ENCODE measurements at regions not wholly inside any gene's neighbourhood (a gene's known extent, or its start where the extent isn't known, plus 50 kb on each side); places are given as distances from the start of the nearest gene placed in this dataset.
"Not testable (repeated sequence)": the region's sequence is repeated elsewhere in the genome, so short reads cannot be mapped to it uniquely, and the experiment has no call there.

DNA sequence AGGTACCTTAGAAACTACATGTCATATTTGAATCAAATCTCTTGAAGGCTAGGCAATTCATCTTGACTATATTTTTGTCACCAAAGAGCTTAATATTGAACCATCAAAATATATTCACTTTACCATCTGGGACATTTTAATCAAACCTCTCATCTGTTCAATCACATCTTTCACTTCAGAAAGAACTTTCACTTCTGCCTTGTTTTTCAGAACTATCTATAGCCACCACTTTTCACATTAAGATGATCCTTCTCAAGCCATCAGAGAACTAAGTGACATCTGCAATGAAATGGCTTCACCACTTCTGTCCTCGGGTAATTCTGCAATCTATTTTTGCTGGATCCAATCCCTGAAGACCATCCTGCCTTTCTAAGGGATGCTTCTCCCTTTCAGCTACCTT is 57.8 kb downstream of the OR2B2 start:
- no peak overlapping the region for H3K4me3 ChIP-seq
- H3K27ac ChIP-seq: no peak overlapping the region

DNA sequence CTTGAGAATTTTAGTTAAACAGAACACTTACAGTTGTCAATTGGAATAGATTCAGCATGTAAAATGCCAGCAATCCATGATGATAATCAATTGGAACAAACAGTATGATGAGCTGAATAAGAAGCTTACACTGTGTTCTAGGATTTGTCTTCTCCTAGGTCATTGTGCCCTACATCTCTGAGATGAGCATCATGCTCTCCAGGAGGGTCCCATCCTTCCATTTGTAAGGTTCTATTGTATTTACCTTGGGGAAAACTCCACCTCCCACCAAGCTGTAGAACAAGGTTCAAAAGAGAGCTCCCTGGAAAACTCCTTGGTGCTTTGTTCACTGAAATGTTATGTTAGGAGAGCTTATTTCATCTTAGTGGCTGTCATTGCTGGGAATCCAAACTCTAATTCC is 60.8 kb downstream of the OR2B2 start:
- H3K27ac ChIP-seq: no peak overlapping the region

DNA sequence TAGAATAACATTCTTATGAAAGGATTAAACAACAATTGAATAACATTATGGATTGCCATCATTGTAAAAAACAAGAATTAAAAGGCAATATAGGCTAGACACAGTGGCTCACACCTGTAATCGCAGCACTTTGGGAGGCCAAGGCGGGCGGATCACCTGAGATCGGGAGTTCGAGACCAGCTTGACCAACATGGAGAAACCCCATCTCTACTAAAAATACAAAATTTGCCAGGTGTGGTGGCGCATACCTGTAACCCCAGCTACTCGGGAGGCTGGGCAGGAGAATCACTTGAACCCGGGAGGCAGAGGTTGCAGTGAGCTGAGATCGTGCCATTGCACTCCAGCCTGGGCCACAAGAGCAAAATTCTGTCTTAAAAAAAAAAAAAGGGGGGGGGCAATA is 63.2 kb downstream of the OR2B2 start:
- not testable (repeated sequence) for H3K4me3 ChIP-seq, H3K27ac ChIP-seq

More for the DNA sequence above, 60.8 kb downstream of the OR2B2 start:
- no peak overlapping the region for H3K4me3 ChIP-seq

DNA sequence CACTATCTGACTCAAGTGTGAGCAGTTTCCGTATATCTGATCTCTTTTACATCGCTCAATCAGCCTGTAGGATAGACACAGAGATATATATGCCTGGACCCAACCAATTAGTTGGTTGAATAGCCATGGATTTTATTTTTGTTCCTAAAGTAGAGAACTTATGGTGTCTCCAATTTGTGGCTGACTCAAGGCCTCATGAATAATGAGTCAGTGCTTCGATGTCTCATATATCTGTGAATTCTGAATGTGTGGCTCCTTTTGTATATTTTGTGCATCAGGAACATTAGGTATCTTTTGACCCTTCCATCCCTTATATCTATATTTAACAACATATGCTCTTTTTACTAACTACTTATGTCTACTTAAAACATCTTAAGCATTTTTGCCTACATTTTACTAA is 64.5 kb downstream of the OR2B2 start:
- Histone ChIP-seq H3K4me3 (no peak overlapping the region), H3K27ac (no peak overlapping the region)

DNA sequence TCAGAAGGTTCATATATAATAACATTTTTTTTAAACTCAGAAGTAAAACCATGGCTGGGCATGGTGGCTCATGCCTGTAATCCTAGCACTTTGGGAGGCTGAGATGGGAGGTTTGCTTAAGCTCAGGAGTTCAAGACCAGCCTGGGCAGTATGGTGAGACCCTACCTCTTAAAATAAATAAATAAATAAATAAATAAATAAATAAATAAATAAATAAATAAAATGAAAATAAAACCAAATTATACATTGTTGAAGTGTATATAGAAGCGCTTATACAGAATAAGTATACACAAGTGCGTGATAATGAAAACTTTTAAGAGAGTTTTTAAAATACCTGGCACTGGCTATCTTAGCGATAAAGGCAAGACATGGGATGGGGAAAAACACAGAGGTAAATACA is 71.6 kb downstream of the OR2B2 start:
- H3K4me3 ChIP-seq: no peak overlapping the region
- no peak overlapping the region for H3K27ac ChIP-seq

DNA sequence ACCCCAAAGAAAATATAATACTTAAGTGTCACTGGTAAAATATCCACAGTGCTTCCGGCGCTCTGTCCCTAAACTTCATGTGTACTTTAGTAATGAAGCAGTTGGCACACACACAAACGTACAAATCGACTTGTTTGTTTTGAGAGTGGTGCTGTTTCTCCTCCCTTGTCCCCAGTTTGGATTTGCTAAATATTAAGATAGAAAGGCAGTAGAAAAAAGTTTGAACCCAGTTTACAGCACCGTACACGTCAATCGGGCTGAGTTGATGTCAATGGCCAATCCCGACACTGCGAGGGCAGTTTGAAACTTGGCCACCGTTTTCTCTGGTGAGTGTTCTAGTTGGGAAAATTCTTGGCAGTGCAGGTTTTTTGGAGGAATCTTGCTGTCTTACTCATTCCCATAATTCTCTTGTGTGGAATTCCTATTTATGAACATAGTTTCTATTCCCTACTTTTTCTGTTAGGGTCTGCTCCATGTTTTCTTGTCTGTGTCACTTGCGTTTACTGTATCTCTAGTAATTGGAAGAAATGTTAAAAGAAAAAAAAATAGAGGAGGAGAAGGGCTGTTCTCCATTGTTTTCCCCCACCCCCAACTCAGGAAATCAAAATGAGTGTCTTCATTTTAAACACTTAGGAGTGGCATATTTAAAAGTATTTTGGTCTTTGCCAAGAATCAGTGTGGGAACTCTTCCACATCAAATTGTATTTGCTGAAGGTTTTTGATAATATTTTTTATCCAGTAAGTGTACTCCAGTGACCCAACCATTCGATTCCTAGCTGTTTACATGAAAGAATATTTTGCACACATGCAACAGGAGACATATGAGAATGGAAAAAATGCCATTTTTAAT is 72.3 kb downstream of the OR2B2 start:
- peak overlapping the region; percentile 55 to 81 (median 67) for H3K4me3 ChIP-seq
- peak overlapping the region in 14 of 21 experiments; percentile 79 to 98 (median 92) for H3K27ac ChIP-seq

DNA sequence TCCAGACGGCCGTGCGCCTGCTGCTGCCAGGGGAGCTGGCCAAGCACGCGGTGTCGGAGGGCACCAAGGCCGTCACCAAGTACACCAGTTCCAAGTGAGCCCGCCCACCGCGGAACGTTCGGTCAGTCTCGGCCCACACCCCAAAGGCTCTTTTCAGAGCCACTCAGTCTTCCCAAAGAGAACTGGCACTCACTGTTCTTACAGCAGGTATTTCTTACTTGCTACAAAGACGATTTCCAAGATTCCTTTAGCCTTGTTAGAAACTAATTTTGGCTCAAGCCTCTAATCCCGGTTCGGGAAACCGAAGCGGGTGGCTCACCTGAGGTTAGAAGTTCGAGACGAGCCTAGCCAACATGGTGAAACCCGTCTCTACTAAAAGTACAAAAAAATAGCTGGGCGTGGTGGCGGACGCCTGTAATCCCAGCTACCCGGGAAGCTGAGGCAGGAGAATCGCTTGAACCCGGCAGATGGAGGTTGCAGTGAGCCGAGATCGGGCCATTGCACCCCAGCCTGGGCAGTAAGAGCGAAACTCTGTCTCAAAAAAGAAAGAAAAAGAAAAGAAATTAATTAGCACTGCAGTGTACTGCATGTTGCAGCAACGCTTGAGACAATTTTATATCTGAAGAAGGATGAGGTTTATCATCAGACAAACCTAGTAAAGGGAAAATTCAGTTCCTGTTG is 73.1 kb downstream of the OR2B2 start:
- Histone ChIP-seq H3K27ac (peak overlapping the region; percentile 28 to 98 (median 92)), H3K4me3 (peak overlapping the region; percentile 55 to 81 (median 67))

DNA sequence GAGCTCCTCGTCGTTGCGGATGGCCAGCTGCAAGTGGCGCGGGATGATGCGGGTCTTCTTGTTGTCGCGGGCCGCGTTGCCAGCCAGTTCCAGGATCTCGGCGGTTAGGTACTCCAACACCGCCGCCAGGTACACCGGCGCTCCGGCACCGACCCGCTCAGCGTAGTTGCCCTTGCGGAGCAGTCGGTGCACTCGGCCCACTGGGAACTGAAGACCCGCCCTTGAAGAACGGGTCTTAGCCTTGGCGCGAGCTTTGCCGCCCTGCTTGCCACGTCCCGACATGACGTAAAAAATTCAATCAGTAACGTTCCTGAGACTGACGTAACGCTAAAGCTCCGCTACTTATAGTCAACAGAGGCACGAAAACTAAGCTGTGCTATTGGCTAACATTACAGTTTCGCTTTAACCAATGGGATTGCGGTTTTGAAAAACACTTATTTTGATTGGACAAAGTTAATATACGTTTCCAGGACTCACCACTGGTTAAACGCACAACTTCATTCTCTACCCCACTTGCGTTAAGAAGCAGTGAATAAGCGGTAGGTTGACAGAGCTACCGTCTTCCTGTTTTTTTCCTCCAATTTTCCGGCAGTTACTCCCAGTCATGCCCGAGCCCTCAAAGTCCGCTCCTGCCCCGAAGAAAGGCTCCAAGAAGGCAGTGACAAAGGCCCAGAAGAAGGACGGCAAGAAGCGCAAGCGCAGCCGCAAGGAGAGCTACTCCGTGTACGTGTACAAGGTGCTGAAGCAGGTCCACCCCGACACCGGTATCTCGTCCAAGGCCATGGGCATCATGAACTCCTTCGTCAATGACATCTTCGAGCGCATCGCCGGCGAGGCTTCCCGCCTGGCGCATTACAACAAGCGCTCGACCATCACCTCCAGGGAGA is 73.9 kb downstream of the OR2B2 start:
- Histone ChIP-seq H3K27ac (peak overlapping the region; percentile 34 to 98 (median 92)), H3K4me3 (peak overlapping the region; percentile 55 to 81 (median 67))

DNA sequence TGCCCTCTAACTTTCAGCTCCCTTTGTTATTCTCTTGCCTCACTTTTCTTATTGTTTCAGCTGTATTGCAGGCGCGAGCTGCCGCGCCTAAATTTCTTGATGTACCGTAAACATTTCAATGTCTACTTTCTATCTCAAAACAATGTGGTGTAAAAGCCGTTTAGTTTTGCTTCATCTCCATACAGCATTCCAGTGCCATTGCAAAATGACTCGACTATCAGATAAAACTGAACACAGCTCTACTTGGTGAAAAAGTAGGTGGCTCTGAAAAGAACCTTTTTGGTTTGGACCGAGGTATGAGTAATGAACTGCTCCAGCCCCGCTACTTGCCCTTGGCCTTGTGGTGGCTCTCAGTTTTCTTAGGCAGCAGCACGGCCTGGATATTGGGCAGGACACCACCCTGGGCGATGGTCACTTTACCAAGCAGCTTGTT is 74.6 kb downstream of the OR2B2 start:
- Histone ChIP-seq H3K4me3 (peak overlapping the region; percentile 55 to 81 (median 67)), H3K27ac (peak overlapping the region; percentile 34 to 98 (median 92))

DNA sequence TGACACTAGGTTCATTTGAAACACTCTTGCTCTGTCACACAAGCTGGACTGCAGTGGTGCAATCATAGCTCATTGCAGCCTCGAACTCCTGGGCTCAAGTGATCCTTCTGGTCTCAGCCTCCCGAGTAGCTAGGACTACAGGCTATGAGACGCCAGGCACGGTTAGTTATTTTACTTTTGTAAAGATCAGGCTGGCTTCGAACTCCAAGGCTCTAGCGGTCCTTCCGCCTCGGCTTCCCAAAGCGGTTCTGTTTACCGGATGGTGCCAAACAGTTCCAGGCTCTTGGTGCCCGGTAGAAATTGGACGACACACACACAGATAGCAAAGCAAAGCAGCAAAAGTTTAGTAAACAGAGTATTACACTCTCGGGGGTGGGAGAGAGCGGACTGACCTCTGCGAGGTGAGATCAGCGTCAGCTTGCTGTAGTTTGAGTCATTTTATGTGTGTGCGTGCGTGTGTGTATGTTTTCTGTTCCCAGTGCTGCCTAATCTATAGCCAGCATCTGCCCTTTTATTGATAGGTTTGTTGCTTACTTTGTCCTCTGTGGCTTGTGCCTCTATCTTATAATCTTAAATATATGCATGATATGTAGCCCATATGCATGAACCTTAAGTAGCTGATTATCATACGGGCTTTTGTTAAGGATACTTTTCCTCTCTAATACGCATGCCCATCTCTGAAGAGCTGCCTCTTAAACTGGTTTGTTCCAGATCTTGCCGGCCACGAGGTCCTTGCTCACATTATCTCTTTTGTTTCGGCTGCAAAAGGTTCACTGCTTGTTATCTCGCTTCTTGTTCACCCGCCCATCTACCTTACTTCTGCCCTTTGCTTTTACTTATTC is 75.2 kb downstream of the OR2B2 start:
- peak overlapping the region; percentile 55 to 81 (median 67) for H3K4me3 ChIP-seq
- H3K27ac ChIP-seq: peak overlapping the region; percentile 10 to 98 (median 92)

DNA sequence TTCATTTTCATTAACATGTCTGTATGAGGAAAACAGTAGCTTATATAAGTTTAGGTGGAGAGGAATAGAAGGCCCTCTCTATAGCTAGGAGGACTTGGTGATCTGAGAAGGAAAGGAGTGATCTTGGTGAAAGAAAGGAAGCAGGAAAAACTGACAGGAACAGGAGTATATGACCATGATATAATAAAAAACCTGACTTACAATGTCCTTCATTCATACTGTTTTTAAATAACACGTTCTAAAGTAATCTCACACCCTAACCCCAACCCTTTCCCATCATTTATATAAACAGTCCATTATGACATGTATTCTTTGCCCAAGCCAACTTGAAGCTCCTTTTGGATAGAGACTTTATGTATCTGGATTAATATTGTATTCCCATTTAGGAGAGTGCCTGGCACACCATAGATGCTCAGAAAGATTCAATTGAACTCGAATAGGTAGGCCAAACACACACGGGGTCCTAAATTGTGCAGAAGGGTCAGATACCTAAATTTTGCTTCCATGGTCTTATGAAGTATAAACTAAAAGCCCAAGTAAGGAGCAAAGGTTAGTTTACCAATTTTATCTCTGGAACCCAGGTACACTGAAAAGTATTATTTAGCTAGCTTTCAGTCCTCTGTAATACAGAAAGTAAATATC is 75.9 kb downstream of the OR2B2 start:
- peak overlapping the region in 20 of 21 experiments; percentile 79 to 98 (median 92) for H3K27ac ChIP-seq
- H3K4me3 ChIP-seq: peak overlapping the region; percentile 55 to 81 (median 67)

DNA sequence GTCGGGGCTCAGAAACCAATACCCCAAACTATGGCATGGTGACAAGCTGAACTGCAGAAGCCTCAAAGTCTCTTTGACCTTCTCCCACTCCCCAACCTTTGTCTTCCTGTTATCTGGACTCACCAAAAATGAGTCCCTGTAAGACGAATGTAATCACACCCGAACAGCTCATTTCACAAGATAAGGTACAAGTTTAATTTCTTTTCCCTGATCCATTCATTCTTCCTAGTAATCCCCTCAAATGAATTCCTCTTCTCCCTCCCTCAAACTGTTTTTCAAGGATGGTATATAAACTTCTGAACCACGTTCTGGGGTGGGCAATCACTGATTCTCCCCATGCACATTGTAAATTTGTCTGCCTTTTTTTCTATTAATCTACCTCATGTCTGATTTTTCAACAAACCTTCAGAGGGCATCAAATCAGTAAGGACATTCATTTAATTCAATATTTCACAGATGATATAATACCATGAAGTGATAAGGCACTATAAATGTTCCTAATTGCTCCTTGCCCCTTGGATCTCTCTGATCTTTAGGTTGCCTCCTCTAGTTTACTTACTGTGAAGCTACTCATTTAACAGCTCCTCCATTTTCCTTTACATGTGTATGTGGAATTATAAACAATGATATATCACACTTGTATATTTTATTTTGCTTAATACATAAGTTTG is 77.2 kb downstream of the OR2B2 start:
- peak overlapping the region in 2 of 21 experiments; percentile 92 to 93 for H3K27ac ChIP-seq

DNA sequence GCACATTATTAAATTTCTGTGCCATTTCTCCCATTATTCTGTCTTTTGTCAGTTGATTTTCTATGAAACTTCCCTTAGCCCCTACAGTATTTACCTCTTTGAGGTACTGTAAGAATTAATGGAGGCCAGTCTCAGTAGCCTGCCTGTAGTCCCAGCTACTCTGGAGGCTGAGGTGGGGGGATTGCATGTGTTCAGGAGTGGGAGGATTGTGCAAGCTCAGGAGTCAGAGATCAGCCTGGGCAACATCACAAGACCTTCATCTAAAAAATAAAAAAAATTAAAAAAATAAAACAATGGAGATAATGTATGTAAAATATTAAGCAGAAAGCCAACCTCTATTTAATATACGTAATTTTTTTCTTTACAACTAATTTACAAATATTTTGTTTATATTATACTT is 77.8 kb downstream of the OR2B2 start:
- Histone ChIP-seq H3K4me3 (no peak overlapping the region), H3K27ac (peak overlapping the region in 1 of 21 experiments; percentile 92)

More for the DNA sequence above, 77.2 kb downstream of the OR2B2 start:
- no peak overlapping the region for H3K4me3 ChIP-seq

DNA sequence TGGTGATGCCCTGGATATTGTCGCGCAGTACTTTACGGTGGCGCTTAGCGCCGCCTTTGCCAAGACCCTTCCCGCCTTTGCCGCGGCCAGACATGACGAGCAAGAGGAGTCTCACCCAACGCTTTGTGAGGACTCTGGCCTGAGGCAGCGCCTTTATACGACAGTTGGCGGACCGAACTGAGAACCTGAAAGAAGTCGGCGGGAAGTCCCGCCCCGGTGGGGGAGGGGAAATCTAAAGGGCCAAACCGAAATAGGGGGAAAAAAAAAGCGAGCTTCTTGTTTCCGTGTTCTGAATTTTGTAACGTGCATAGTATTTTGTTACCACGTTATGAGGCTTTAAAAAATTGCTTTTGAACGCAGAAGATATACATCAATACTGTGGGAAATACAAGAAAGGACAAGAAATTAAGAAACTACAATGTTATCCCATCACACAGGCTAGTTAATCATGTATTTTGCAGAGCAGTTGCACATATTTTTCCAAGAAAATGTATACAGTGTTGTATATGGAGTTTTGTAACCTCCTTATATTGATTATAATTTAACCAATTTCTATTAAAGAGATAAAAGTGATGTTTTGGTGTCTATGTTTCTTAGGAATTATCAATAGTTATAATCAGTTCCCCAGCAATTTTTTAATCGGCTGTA is 80.6 kb downstream of the OR2B2 start:
- Histone ChIP-seq H3K4me3 (peak overlapping the region; percentile 7 to 50 (median 34)), H3K27ac (peak overlapping the region in 15 of 21 experiments; percentile 11 to 87 (median 69))

DNA sequence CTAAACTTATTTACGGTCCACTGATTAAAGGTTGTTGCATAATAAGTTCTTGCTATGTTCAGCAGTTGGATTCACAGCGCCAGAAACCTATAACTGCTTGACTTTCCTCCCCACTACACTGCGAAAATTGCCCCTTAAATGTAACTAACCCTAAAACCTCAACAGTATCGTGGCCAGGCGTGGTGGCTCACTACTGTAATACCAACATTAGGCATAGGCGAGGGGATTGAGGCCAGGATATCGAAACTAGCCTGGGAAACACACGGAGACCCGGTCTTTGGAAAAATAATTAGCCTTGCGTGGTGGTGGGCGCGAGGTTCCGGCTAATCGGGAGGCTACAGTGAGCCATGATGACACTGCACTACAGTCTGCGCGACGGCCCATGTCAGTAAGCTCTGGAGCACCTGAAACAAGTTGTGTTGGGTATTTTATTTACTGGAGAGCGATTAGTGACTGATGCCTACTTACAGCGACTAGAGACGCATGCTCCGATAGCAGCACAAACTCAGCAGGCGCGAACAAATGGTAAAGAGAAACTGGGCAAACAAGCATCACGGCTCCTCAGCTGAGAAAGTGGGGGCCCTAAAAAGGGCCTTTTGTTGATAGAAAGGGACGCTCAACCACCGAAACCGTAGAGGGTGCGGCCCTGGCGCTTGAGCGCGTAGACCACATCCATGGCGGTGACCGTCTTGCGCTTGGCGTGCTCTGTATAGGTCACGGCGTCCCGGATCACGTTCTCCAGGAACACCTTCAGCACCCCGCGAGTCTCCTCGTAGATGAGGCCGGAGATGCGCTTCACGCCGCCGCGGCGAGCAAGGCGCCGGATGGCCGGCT is 81.4 kb downstream of the OR2B2 start:
- Histone ChIP-seq H3K4me3 (peak overlapping the region; percentile 28 to 50 (median 38)), H3K27ac (peak overlapping the region in 19 of 21 experiments; percentile 3 to 87 (median 70))

DNA sequence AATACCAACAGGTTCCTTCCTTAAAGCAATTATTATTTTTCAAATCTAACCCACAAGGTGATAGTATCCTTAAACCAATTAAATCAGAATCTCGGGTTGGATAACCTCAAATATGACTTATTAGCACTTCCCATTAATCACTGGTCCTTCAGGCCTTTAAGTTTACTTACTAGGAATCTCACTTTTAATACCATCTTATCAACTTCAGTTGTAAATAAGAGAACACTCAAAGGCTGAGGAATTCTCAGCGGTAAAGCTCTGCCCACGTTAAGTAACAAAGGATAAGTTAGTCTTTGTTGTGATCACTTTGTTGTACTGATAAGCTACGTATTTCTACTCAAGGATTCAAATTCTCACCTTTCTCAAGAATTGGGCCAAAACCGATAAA is 82.0 kb downstream of the OR2B2 start:
- peak overlapping the region in 5 of 7 experiments; percentile 28 to 50 (median 38) for H3K4me3 ChIP-seq

More for the DNA sequence above, 82.0 kb downstream of the OR2B2 start:
- peak overlapping the region in 15 of 21 experiments; percentile 53 to 87 (median 74) for H3K27ac ChIP-seq
